Tongue (tissue), 1 donor: ENCODE measurements at regions not wholly inside any gene's neighbourhood (a gene's known extent, or its start where the extent isn't known, plus 50 kb on each side); places are given as distances from the start of the nearest gene placed in this dataset.

Source experiments
- DNase-seq: peaks from one replicate; pipeline ENCODE4 v3.0.0-alpha.2; 2015

DNA sequence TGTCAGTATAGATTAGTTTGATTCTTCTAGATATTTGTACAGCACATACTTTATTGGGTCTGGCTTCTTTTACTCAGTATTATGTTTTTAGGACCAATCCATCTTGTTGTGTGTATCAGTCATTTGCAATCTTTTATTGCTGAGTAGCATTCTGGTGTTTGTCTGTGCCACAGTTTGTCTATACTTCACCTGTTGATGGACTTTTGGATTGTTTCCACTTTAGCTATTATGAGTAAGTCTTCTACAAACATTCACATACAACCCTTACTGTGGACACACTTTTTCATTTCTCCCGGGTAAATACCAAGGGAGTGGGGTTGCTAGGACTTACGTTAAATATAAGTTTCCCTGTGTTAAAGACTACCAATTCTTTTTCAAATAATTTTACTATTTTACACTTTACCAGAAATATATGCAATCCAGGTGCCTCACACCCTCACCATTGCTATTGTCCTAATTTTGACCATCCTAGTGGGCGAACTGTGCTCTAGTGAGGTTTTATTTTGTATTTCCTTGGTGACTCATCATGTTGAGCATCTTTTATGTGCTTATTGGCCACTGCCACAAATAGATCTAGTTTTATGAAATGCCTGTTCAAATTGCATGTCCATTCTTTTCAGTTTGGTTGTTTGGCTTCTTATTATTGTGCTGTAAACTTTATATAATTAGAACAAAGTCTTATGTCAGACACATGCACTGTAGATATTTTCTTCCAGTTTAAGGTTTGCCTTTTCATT lies 304.7 kb upstream of the TMTC1 start:
- peak; percentile 35 for DNase-seq

DNA sequence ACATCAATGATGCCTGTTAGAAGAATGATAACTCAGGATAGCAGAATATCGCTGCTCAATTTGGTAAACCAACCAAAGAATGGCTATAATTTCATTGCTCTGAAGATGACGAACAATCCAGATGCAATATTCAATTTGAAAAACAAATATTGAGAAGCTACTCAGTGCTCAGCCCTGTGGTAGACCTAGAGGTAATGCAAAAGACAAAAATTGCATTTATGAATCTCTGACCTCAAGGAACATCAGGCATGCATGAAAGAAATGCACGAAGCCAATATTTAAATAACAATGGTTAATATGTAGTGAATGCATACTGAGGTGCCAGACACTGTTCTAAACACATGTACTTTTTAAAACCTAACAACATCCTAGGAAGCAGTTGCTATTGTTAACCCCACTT lies 298.6 kb upstream of the TMTC1 start:
- no peak for DNase-seq

DNA sequence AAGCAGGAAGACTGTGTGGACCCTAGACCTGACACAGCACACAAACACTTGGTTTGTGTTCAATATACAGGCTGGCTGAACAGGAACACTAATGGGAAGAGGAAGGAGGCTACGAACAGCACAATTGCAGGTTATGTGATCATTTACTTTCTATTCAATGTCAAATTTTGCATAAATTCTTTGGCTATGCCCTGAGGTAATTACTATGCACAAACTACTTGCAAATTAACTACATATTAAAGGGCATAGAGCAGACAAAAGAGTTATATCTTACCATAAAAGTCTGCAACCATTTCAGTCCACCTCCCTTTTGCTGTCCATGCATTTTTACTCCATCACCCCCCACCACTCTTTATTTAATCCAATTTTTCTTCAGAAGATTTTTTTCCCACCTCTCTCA lies 291.2 kb upstream of the TMTC1 start:
- DNase-seq, result no peak

DNA sequence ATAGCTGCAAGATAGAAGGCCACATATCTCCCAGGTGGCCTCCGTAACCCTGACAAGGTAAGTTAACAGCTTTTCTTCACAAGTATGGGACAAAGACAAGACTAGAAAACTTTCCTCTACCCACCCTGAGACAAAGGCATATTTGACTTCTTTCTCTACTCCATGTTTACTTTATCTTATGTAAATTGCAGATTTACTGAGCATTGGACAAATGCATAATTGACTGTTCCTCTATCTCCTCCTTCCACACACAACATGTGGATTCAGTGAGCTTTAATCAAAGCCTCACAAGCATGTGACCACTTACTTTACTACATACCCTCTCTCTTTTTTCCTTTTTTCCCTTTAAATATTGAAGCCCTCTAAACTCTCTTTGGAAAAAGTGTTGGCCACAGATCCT lies 289.1 kb upstream of the TMTC1 start:
- DNase-seq, result no peak

DNA sequence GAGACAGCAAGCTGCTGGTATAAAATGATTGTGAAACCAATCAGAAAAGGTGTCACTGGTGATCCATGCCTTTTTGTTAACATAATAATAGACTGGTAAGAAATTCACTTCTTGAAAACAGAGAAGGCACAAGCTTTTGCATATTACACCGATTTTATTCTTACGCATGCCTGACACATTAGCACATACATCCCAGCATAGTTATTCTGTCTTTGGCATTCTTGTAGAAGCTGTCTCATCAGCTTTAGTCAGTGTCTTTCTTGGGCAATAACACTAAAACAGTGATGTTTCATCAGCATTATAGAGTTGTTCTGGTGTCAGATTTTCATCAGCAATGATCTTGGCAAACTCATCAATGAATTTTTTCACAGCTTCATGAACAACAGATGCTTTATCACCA lies 283.4 kb upstream of the TMTC1 start:
- DNase-seq, result no peak

DNA sequence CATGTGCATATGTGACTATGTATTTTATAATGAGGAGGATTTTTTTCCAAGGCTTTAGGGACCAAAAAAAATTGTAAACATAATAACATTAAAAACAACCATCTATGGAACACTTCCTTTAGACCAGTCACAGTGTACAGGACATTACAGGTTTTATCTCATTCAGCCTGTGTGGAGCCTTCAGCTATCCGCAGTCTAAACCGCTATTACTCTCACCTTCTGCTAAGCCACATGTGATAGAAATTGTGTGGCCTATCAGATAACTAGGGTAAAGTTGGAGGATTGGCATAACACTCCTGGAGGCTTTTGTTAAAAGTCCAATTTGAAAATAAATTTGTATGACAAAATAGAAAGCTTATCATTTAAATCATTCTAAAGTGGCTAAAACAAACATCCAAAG lies 281.2 kb upstream of the TMTC1 start:
- DNase-seq, result no peak

DNA sequence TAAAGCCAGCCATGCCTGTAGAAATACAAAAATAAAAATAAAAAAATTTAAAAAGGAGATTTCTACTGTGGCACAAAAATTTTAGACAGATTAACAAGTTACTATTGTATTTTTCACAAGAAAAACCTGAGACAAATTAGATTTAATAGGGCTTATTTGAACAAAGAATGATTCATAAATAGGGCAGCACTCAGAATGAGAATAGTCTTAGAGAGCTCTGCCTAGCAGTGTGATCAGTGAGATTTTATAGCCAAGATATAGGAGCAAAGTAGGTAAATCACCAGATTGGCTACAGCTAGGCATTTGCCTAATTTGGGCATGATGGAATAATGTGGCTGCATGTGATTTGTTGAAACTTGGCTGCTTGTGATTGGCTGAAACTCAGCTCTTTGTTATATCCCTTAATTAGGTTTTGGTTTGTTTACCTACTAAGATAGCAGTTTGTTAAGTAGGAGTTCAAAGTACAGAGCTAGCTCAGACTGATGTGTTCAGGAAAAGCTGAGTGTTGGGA lies 279.7 kb upstream of the TMTC1 start:
- no peak for DNase-seq

DNA sequence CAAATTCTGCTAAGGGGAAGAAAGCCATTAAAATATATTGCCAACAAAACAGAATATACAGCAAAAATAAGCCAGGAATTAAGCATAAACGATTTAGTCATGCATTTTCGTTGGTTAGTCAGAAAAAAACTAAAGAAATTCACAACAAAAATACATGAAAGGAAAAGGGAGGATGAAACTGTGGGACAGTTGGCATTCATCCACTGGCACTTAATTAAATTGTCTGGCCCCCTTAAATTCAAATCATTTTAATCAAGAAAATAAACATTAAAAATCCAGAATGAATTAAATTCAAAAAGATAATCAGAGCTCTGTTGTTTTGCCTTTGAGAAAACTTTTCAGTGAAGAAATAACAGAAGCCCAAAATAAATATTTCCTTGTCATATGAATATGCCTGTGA lies 264.6 kb upstream of the TMTC1 start:
- no peak for DNase-seq

DNA sequence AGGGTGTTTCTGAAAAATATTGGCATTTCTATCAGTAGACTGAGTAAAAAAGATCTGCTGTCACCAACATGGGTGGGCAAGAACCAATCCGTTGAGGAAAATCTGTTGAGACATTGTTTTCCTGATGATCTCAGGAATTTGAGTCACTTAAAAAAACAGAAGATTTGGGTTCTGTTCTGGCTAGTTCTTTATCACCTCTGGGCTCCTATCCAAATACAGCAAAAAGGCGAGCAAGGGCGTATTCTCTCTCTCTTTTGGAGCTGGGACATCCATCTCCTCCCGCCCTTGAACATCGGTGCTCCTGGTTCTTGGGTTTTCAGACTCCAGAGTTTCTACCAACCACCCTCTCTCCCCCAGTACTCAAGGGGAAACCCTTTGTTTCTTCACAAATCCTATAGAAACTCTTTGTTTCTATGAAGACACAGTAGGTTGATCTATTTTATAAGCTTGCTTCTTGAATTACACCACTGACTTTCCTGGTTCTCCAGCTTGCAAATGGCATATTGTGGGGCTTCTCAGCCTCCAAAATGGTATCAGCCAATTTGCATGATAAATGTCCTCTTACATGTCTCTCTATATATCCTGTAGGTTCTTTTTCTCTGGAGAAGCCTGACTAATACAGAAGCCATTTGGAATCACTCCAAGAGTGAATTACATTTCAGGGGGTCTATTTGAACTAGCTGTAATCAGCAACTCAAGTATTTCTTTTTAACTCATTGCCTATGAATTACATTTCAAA lies 263.9 kb upstream of the TMTC1 start:
- DNase-seq, result peak; percentile 29

DNA sequence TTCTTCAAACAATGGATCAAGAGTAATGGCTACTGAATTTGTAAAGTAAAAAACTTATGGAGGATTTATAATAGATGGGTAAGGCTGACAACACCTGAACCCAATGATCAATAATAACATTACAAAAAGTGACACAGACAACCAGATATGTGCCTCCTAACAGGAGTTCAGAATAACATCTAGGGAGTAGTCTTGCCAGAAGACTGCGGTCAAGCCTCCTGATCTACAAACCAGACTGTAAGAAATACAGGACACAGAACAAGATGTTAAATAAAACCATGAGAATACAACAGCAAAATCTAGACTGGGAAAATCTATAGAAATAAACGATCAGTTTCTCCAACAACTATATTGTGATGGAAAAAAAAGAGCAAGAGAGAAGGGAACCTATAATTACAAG lies 262.6 kb upstream of the TMTC1 start:
- DNase-seq, result no peak

DNA sequence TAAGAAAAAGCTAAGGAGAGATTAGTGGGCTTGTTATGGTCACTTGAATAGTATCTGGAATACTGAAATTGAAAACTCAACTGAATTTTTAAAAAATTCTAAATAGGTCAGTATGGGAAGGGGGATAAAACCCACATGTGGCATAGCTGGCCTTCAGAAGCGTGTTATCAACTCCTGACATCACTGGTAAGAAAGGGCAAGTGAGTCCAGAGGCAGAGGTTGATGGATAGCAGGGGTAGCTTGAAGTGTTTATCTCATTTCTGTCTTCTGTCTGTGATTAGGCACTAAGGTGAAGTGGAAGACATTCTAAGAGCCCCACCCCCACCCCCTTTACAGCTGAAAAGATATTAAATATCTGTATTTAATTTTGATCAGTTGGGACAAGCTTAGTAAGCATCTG lies 261.4 kb upstream of the TMTC1 start:
- no peak for DNase-seq

DNA sequence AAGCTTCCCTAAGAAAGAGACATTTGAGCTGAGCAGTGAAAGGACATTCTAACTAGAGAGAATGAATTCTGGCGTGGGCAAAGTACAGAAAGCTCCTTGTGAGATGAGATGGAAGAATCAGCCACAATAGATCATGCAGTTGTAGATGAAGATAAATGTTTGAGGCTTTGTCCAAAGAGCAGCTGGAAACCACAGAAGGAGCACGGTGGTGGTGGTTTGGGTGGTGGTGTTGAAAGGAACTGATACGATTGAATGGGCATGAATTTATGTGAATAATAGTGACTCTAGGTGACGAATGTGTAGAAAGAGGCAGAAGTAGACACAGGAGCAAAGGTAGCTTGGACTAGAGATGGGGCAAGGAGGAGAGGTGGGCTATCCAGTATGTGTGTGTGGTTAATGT lies 260.5 kb upstream of the TMTC1 start:
- no peak for DNase-seq

DNA sequence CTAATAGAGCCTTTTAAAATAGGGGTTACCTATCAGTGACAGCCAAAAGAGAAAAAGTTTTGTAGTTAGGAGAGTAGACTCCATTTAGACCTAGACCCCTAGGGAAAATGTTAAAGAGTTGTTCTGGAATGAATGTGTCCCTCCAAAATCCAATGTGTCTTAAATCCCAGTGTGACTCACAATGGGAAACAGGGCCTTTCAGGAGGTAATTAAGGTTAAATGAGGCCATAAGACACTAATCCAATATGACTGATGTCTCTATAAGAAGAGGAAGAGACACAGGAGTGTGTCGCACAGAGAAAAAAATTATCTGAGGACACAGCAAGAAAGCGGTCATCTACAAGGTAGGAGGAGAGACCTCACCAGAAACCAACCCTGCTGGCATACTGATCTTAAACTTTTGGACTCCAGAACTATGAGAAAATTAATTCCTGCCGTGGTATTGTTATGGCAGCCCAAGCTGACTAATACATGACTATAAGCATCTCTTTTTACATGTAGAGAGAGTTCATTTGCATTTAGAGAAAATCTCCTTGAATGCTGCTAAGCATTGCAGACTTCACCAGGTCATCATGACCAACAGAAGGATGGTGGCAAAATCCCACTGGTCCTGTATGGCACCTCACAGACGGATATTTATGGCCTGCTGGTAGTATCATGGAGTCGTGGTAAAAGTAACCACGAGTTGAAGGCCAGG lies 259.6 kb upstream of the TMTC1 start:
- DNase-seq, result no peak

DNA sequence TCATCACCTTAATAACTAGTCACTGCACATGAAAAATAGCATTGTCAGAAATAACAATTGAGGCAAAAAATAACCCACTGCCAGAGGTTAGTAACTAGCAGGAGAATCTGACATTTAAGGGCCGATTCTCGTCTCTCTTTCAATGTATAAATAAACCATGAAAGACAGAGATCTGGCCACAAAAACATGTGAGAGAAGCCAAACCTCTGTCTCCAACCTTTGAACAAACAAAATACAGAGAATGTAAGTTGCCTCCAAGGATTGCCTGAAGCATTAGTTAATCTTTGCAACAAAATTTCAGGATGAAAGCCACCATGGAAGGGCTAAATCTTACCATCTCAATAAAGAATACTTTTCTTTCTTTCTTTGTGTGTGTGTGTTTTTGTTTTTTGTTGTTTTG lies 257.4 kb upstream of the TMTC1 start:
- DNase-seq, result no peak

DNA sequence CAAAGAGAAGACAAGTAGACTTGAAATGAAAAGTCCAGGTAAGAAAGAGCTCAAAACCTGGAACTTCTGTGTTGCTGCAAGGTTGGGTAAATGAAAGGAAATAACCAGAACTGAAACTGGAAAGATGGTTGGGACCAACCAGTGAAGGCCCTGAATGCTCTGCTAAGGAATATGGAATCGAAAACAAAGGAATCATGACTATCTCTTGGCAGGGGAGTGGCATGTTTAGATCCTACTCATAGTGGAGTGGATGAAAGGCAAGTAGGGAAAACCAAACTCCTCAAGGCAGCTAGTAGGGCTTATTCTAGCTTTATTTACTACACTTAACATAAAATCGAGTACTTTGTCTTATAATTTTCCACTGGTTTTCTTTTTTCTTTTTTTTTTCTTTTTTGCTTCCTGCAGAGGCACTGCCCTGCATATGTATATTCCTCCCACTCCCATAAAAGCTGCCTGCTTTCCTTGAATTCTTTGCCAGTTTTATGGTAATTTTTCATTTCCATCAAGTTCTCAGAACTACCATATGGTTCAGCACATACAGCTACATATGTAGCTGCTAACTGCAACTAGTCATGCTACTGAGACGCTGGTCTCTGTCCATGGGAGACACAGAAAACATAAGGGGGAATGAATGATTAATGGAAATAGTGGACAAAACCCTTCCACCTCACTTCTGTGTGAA lies 247.1 kb upstream of the TMTC1 start:
- DNase-seq, result no peak

DNA sequence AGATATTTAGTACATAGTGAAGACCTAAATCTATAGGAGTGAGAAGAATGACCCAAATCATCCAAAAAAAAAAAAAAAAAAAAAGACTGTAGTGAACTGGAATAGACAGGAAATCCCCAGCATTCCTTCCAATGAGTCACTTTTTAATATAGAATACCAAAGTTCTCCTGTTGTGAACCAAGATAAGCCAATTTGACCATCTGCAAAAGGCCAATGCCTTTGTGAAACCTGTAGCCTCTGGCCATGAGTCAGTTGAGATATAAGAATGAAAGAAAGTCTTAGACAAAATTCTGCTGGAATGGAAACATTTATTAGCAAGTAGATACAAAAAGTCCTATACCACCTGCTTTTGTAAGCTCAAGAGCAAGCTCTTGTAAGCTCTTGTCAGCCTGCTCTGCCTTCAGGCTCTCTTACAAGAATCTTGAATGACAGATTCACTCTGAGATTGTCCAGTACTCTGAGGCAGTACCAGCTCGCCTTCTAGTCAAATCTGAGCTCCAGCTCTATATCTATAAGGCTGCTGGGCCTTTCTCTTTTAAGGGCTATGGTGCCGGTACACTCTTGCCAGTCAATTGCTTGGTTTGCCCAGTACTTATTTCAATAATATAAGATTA lies 243.0 kb upstream of the TMTC1 start:
- DNase-seq, result no peak

DNA sequence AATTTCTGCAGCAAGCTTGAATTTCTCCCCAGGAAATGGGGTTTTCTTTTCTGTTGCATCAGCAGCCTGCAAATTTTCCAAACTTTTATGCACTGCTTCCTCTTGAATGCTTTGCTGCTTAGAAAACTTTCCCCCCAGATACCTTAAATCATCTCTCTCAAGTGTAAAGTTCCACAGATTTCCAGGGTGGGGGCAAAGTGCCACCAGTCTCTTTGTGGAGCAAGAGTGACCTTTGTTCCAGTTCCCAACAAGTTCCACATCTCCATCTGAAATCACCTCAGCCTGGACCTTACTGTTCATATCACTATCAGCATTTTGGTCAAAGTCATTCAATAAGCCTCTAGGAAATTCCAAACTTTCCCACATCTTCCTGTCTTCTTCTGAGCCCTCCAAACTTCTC lies 241.6 kb upstream of the TMTC1 start:
- DNase-seq, result no peak

DNA sequence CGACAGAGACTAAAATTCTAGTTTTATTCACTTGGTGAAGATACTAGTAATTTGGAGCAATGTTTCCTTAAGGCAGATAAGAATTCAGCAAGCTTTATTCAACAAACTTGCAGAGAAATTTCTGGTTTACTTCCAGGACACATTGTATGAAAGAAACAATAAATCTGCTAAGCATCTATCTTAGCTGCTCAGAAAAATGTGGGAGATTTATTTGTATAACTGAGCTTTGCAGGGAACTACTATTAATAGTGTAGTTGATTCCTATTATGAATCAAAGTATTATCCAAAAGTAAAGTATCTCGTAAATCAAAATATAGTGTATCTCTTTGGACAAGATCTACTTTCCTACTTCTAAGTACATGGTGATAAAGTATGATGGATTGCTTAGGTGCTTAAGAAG lies 239.4 kb upstream of the TMTC1 start:
- DNase-seq, result no peak

DNA sequence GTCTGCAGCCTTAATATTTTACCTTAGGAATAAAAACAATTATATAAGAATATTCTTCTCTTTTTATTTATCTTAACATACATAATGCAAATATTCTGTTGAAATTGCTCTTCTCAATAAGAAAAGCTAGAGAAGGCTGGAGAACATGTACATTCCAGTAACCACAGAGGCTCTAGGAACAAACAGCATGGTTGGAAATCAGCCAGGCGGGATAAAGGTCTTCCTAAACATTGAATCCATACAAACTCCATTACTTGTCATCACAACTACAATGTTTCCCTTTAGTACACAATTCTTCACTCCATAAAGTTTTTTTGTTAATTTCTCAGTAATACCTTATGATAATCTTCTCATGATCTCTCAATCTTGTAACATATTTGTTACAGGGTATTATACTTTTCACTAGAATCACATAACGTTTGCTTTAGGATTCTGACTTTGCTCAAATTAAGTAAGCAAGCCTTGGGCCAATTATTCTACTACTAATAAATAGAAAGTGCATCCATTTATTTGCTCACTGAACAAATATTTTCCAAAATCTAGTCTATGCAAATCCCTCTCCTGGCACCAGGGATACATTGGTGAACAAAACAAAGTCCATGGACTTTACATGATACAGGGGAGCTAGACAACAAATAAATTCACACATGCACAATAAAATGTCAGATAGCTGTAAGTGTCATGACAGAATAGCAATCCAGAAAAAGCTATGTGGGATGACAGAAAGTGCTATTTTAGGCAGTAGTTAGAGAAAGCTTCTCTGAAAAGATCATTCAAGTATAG lies 237.5 kb upstream of the TMTC1 start:
- peak; percentile 79 for DNase-seq

DNA sequence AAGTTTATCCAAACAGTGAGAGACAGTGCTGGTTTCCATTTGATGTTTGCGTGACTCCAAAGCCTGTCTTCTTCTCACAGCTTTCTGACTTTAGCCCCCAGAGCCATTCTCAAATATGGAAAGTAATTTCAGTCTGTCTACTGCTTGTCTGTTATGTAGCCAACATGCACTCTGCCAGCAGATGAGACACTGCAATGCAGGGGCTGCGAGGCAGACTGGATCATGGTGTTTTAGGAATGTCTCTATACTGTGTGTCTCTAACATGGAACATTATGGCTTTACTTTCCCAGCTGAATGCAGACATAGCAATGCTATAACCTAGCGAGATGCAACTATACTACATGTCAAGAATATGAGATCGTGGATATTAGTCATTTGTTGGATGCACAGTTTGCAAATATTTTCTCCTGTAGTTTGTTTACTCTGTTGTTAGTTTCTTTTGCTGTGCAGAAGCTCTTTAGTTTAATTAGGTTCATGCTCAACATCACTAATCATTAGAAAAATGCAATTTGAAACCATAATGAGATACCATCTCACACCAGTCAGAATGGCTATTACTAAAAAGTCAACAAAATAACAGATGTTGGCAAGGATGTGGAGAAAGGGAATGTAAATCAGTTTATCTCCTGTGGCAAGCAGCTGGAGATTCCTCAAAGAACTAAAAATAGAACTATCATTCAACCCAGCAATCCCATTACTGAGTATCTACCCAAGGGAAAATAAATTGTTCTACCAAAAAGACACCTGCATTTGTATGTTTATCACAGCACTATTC lies 235.8 kb upstream of the TMTC1 start:
- peak; percentile 57 for DNase-seq
